ENCODE measurements at regions not wholly inside any gene's neighbourhood (a gene's known extent, or its start where the extent isn't known, plus 50 kb on each side); places are given as distances from the start of the nearest gene placed in this dataset.

- H3K36me3 ChIP-seq (ENCODE audit: control insufficient read depth in 2 of 2, insufficient read depth in 2 of 2, low read length in 1 of 2), result no peaks in the 10 kb centered on the region
- no peaks in the 10 kb centered on the region for H3K9me3 ChIP-seq (ENCODE audit: control insufficient read depth in 2 of 2, insufficient read depth in 1 of 2, low read length in 1 of 2)
- no peak for DNase-seq (ENCODE audit: low read depth in 6 of 9, low spot score in 9 of 9)
- no peak overlapping the region for H3K27ac ChIP-seq (ENCODE audit: low read depth in 1 of 2, low read length in 1 of 2)
- H3K27me3 ChIP-seq (ENCODE audit: control insufficient read depth in 2 of 2, insufficient read depth in 1 of 2, low read length in 1 of 2), result no peaks in the 10 kb centered on the region
- WGBS, result 87% methylated on average over 1 of the region's 1 CpG
- H3K4me3 ChIP-seq (ENCODE audit: low read length in 2 of 2), result no peak overlapping the region
- no peaks in the 10 kb centered on the region for H3K4me1 ChIP-seq (ENCODE audit: control insufficient read depth in 2 of 2, insufficient read depth in 2 of 2, low read length in 2 of 2)
Measured at GRCh38 chr12:41897593-41897992, 247.1 kb downstream of the GXYLT1 start.

- DNase-seq (ENCODE audit: low read depth in 6 of 9, low spot score in 9 of 9), result no peak
- Histone ChIP-seq H3K9me3 (ENCODE audit: control insufficient read depth in 2 of 2, insufficient read depth in 1 of 2, low read length in 1 of 2) (no peaks in the 10 kb centered on the region), H3K27ac (ENCODE audit: low read depth in 1 of 2, low read length in 1 of 2) (no peak overlapping the region), H3K4me3 (ENCODE audit: low read length in 2 of 2) (no peak overlapping the region), H3K36me3 (ENCODE audit: control insufficient read depth in 2 of 2, insufficient read depth in 2 of 2, low read length in 1 of 2) (no peaks in the 10 kb centered on the region), H3K4me1 (ENCODE audit: control insufficient read depth in 2 of 2, insufficient read depth in 2 of 2, low read length in 2 of 2) (no peaks in the 10 kb centered on the region), H3K27me3 (ENCODE audit: control insufficient read depth in 2 of 2, insufficient read depth in 1 of 2, low read length in 1 of 2) (no peaks in the 10 kb centered on the region)
- 95% methylated on average over 3 of the region's 3 CpGs for WGBS
Measured at GRCh38 chr12:41893491-41893890, 251.2 kb downstream of the GXYLT1 start.

GRCh38 chr12:41892302-41892701, 252.4 kb downstream of the GXYLT1 start:
- no peak for DNase-seq (ENCODE audit: low read depth in 6 of 9, low spot score in 9 of 9)
- no peak overlapping the region for H3K27ac ChIP-seq (ENCODE audit: low read depth in 1 of 2, low read length in 1 of 2)
- H3K4me3 ChIP-seq (ENCODE audit: low read length in 2 of 2), result no peak overlapping the region
- H3K4me1 ChIP-seq (ENCODE audit: control insufficient read depth in 2 of 2, insufficient read depth in 2 of 2, low read length in 2 of 2), result no peaks in the 10 kb centered on the region
- no peaks in the 10 kb centered on the region for H3K36me3 ChIP-seq (ENCODE audit: control insufficient read depth in 2 of 2, insufficient read depth in 2 of 2, low read length in 1 of 2)
- H3K9me3 ChIP-seq (ENCODE audit: control insufficient read depth in 2 of 2, insufficient read depth in 1 of 2, low read length in 1 of 2), result no peaks in the 10 kb centered on the region
- no peaks in the 10 kb centered on the region for H3K27me3 ChIP-seq (ENCODE audit: control insufficient read depth in 2 of 2, insufficient read depth in 1 of 2, low read length in 1 of 2)
- 95% methylated on average over 3 of the region's 3 CpGs for WGBS

GRCh38 chr12:41891226-41891625, 253.4 kb downstream of the GXYLT1 start:
- Histone ChIP-seq H3K27ac (ENCODE audit: low read depth in 1 of 2, low read length in 1 of 2) (no peak overlapping the region), H3K4me1 (ENCODE audit: control insufficient read depth in 2 of 2, insufficient read depth in 2 of 2, low read length in 2 of 2) (no peaks in the 10 kb centered on the region), H3K27me3 (ENCODE audit: control insufficient read depth in 2 of 2, insufficient read depth in 1 of 2, low read length in 1 of 2) (no peaks in the 10 kb centered on the region), H3K9me3 (ENCODE audit: control insufficient read depth in 2 of 2, insufficient read depth in 1 of 2, low read length in 1 of 2) (no peaks in the 10 kb centered on the region), H3K36me3 (ENCODE audit: control insufficient read depth in 2 of 2, insufficient read depth in 2 of 2, low read length in 1 of 2) (no peaks in the 10 kb centered on the region), H3K4me3 (ENCODE audit: low read length in 2 of 2) (no peak overlapping the region)
- 99% methylated on average over 3 of the region's 3 CpGs for WGBS
- DNase-seq (ENCODE audit: low read depth in 6 of 9, low spot score in 9 of 9), result no peak

GRCh38 chr12:41888285-41888684, 256.4 kb downstream of the GXYLT1 start:
- no peak overlapping the region for H3K4me3 ChIP-seq (ENCODE audit: low read length in 2 of 2)
- no peaks in the 10 kb centered on the region for H3K36me3 ChIP-seq (ENCODE audit: control insufficient read depth in 2 of 2, insufficient read depth in 2 of 2, low read length in 1 of 2)
- no peak overlapping the region for H3K27ac ChIP-seq (ENCODE audit: low read depth in 1 of 2, low read length in 1 of 2)
- H3K4me1 ChIP-seq (ENCODE audit: control insufficient read depth in 2 of 2, insufficient read depth in 2 of 2, low read length in 2 of 2), result no peaks in the 10 kb centered on the region
- H3K9me3 ChIP-seq (ENCODE audit: control insufficient read depth in 2 of 2, insufficient read depth in 1 of 2, low read length in 1 of 2), result no peaks in the 10 kb centered on the region
- no peaks in the 10 kb centered on the region for H3K27me3 ChIP-seq (ENCODE audit: control insufficient read depth in 2 of 2, insufficient read depth in 1 of 2, low read length in 1 of 2)
- no peak for DNase-seq (ENCODE audit: low read depth in 6 of 9, low spot score in 9 of 9)

- 91% methylated on average over 5 of the region's 5 CpGs for WGBS
- Histone ChIP-seq H3K4me1 (ENCODE audit: control insufficient read depth in 2 of 2, insufficient read depth in 2 of 2, low read length in 2 of 2) (no peaks in the 10 kb centered on the region), H3K27ac (ENCODE audit: low read depth in 1 of 2, low read length in 1 of 2) (no peak overlapping the region), H3K9me3 (ENCODE audit: control insufficient read depth in 2 of 2, insufficient read depth in 1 of 2, low read length in 1 of 2) (no peaks in the 10 kb centered on the region), H3K4me3 (ENCODE audit: low read length in 2 of 2) (no peak overlapping the region), H3K36me3 (ENCODE audit: control insufficient read depth in 2 of 2, insufficient read depth in 2 of 2, low read length in 1 of 2) (no peaks in the 10 kb centered on the region), H3K27me3 (ENCODE audit: control insufficient read depth in 2 of 2, insufficient read depth in 1 of 2, low read length in 1 of 2) (no peaks in the 10 kb centered on the region)
- DNase-seq (ENCODE audit: low read depth in 6 of 9, low spot score in 9 of 9), result no peak
Measured at GRCh38 chr12:41881891-41882805, 262.5 kb downstream of the GXYLT1 start.

- no peaks in the 10 kb centered on the region for H3K36me3 ChIP-seq (ENCODE audit: control insufficient read depth in 2 of 2, insufficient read depth in 2 of 2, low read length in 1 of 2)
- WGBS, result 93% methylated on average over 2 of the region's 2 CpGs
- H3K27me3 ChIP-seq (ENCODE audit: control insufficient read depth in 2 of 2, insufficient read depth in 1 of 2, low read length in 1 of 2), result no peaks in the 10 kb centered on the region
- H3K9me3 ChIP-seq (ENCODE audit: control insufficient read depth in 2 of 2, insufficient read depth in 1 of 2, low read length in 1 of 2), result no peaks in the 10 kb centered on the region
- H3K4me1 ChIP-seq (ENCODE audit: control insufficient read depth in 2 of 2, insufficient read depth in 2 of 2, low read length in 2 of 2), result no peaks in the 10 kb centered on the region
- H3K27ac ChIP-seq (ENCODE audit: low read depth in 1 of 2, low read length in 1 of 2), result no peak overlapping the region
- DNase-seq (ENCODE audit: low read depth in 6 of 9, low spot score in 9 of 9), result no peak
- H3K4me3 ChIP-seq (ENCODE audit: low read length in 2 of 2), result no peak overlapping the region
Measured at GRCh38 chr12:41869432-41869831, 275.2 kb downstream of the GXYLT1 start.

- Histone ChIP-seq H3K4me3 (ENCODE audit: low read length in 2 of 2) (no peak overlapping the region), H3K27me3 (ENCODE audit: control insufficient read depth in 2 of 2, insufficient read depth in 1 of 2, low read length in 1 of 2) (no peaks in the 10 kb centered on the region), H3K27ac (ENCODE audit: low read depth in 1 of 2, low read length in 1 of 2) (no peak overlapping the region), H3K4me1 (ENCODE audit: control insufficient read depth in 2 of 2, insufficient read depth in 2 of 2, low read length in 2 of 2) (no peaks in the 10 kb centered on the region), H3K36me3 (ENCODE audit: control insufficient read depth in 2 of 2, insufficient read depth in 2 of 2, low read length in 1 of 2) (no peaks in the 10 kb centered on the region), H3K9me3 (ENCODE audit: control insufficient read depth in 2 of 2, insufficient read depth in 1 of 2, low read length in 1 of 2) (no peaks in the 10 kb centered on the region)
- no peak for DNase-seq (ENCODE audit: low read depth in 6 of 9, low spot score in 9 of 9)
- WGBS, result 91% methylated on average over 4 of the region's 4 CpGs
Measured at GRCh38 chr12:41866878-41867430, 277.7 kb downstream of the GXYLT1 start.

- no peaks in the 10 kb centered on the region for H3K27me3 ChIP-seq (ENCODE audit: control insufficient read depth in 2 of 2, insufficient read depth in 1 of 2, low read length in 1 of 2)
- no peaks in the 10 kb centered on the region for H3K9me3 ChIP-seq (ENCODE audit: control insufficient read depth in 2 of 2, insufficient read depth in 1 of 2, low read length in 1 of 2)
- H3K4me3 ChIP-seq (ENCODE audit: low read length in 2 of 2), result no peak overlapping the region
- 88% methylated on average over 3 of the region's 3 CpGs for WGBS
- no peaks in the 10 kb centered on the region for H3K4me1 ChIP-seq (ENCODE audit: control insufficient read depth in 2 of 2, insufficient read depth in 2 of 2, low read length in 2 of 2)
- DNase-seq (ENCODE audit: low read depth in 6 of 9, low spot score in 9 of 9), result no peak
- H3K27ac ChIP-seq (ENCODE audit: low read depth in 1 of 2, low read length in 1 of 2), result no peak overlapping the region
- H3K36me3 ChIP-seq (ENCODE audit: control insufficient read depth in 2 of 2, insufficient read depth in 2 of 2, low read length in 1 of 2), result no peaks in the 10 kb centered on the region
Measured at GRCh38 chr12:41856228-41856627, 288.4 kb downstream of the GXYLT1 start.

Data from thymus (tissue), 11 donors.